ENCODE measurements at regions not wholly inside any gene's neighbourhood (a gene's known extent, or its start where the extent isn't known, plus 50 kb on each side); places are given as distances from the start of the nearest gene placed in this dataset.

- dilution Hi-C loops (cut with MboI; ENCODE audit: extremely low pct_ligation_motif_present, low sequenced_read_pairs), result no loop called here
These were observed 775.3 kb downstream of the UQCRFS1 start for GRCh38 chr19:28437390-28438346.

More at GRCh38 chr19:28437390-28438346, 775.3 kb downstream of the UQCRFS1 start:
- Histone ChIP-seq H3K27ac (ENCODE audit: insufficient read depth, low read depth, low read length) (no peak overlapping the region), H3K36me3 (ENCODE audit: control insufficient read depth in 2 of 2, extremely low read depth in 1 of 2, insufficient read depth in 2 of 2, low read length in 2 of 2) (no peaks in the 10 kb centered on the region), H2AFZ (ENCODE audit: low read depth, low read length) (no peak overlapping the region), H3K4me3 (replicated peaks in 1 of 3; ENCODE audit: insufficient read depth in 1 of 3, low read depth in 1 of 3, low read length in 3 of 3) (no peak overlapping the region), H3K4me1 (ENCODE audit: control insufficient read depth, extremely low read depth, insufficient read depth, low read length) (no peaks in the 10 kb centered on the region), H3K9me1 (replicated peaks; ENCODE audit: control insufficient read depth, extremely low read depth, insufficient read depth, low read length) (no peaks in the 10 kb centered on the region), H4K20me1 (replicated peaks; ENCODE audit: control insufficient read depth, extremely low read depth, insufficient read depth, low read length) (no peaks in the 10 kb centered on the region), H3K27me3 (ENCODE audit: control insufficient read depth in 2 of 2, insufficient read depth in 2 of 2, low read length in 2 of 2) (no peaks in the 10 kb centered on the region), H3K4me2 (ENCODE audit: insufficient read depth, low read length) (no peak overlapping the region), H3K9ac (replicated peaks; ENCODE audit: extremely low read depth, insufficient read depth, low read length) (no peak overlapping the region), H3K9me3 (replicated peaks; ENCODE audit: control insufficient read depth, insufficient read depth, low read length) (no peaks in the 10 kb centered on the region), H3K79me2 (ENCODE audit: control insufficient read depth, insufficient read depth, low read length) (no peaks in the 10 kb centered on the region)
- ChIA-PET CTCF (no interaction called here), POLR2A (no interaction called here)
- intact Hi-C loops (cut with micrococcal nuclease), result no loop called here
- TF ChIP-seq POLR2AphosphoS5 (IDR thresholded peaks at IDR 0.05; ENCODE audit: insufficient read depth, low read depth, low read length) (no peak), EZH2 (IDR thresholded peaks at IDR 0.05; ENCODE audit: borderline replicate concordance, low read depth, low read length, severe bottlenecking) (no peak), FOS (IDR thresholded peaks at IDR 0.05; ENCODE audit: borderline replicate concordance, insufficient read depth, low read length) (no peak), MAX (IDR thresholded peaks at IDR 0.05; ENCODE audit: insufficient read depth, insufficient read length) (no peak), CTCF (IDR thresholded peaks at IDR 0.05; ENCODE audit: extremely low read depth in 1 of 2, insufficient read depth in 1 of 2, low read depth in 1 of 2, low read length in 2 of 2) (no peak), POLR2A (IDR thresholded peaks at IDR 0.05; ENCODE audit: low read depth, low read length) (no peak), MYC (IDR thresholded peaks at IDR 0.05; ENCODE audit: low read depth, low read length) (no peak), JUN (IDR thresholded peaks at IDR 0.05; ENCODE audit: borderline replicate concordance, insufficient read depth, insufficient read length, low read depth) (no peak), GATA2 (IDR thresholded peaks at IDR 0.05; ENCODE audit: insufficient read depth, insufficient read length, low read depth, low read length) (no peak)
- DNase-seq (ENCODE audit: low read depth, low spot score) (no peak), FAIRE-seq (no peak)
- BruUV-seq (replicated peaks), result no TSS peak

Data from endothelial cell of umbilical vein (primary cell).